AG04450 (cell line): ENCODE measurements at regions not wholly inside any gene's neighbourhood (a gene's known extent, or its start where the extent isn't known, plus 50 kb on each side); places are given as distances from the start of the nearest gene placed in this dataset.

Experiments
- CTCF ChIA-PET: fragments of 300-600, 350-600 bp; formaldehyde crosslinking; extraction: SDS; loops from one replicate; lab custom pipeline; 2022; ENCODE audit warnings: antibody characterized with exemption, inconsistent platforms; lab: Charles Lee
- POLR2A ChIA-PET: fragments of 350-600 bp; formaldehyde crosslinking; extraction: SDS; loops from one replicate; lab custom pipeline; 2021; ENCODE audit warnings: antibody characterized with exemption, inconsistent platforms; lab: Yijun Ruan, JAX
- DNase-seq: peaks from one replicate; pipeline ENCODE4 v3.0.0-alpha.2; 2011; ENCODE audit warnings: low read depth, low spot score
- H3K27ac ChIP-seq: one replicate; pipeline ENCODE4 v1.5.1; 2012; ENCODE audit warnings: low read depth, low read length, control low read depth
- H3K27me3 ChIP-seq: one replicate; pipeline ENCODE4 v1.6.0; 2012; ENCODE audit warnings: low read length; ENCODE audit not compliant: control insufficient read depth, insufficient read depth
- H3K4me3 ChIP-seq: 2 replicates; pipeline ENCODE4 v1.5.1; 2011; ENCODE audit warnings: mild to moderate bottlenecking, low read depth, low read length, control low read depth
- H3K9me3 ChIP-seq: 2 replicates; pipeline ENCODE4 v1.5.1; 2012; ENCODE audit warnings: low read length; ENCODE audit not compliant: control insufficient read depth, insufficient read depth
- TF ChIP-seq, protein P1 (sequence below): IDR thresholded peaks from 2 replicates; pipeline ENCODE4 v1.5.1; 2011; ENCODE audit warnings: low read depth, low read length, control low read depth, inconsistent platforms

DNA sequence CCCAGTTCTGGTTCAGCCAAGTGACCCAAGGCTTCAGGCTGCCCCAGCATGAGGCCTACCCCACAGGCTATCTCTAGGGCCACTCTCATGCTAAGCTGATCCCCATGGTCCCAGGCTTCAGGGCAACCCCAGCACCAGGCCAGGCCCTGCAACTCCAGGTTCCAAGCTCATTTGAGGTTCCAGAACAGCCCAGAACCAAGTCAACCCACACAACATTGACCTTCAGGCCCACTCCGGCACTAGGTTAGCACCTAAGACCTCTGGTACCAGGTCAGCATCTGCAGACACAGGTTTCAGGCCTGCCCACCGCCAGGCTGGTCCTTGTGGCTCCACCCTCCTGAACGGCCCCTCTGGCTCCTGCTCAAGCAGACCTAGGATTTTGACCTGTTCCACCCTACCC is 421.2 kb downstream of the CDH11 start:
- ChIA-PET POLR2A (no interaction called here), CTCF (no interaction called here)
- Histone ChIP-seq H3K27me3 (no peaks in the 10 kb centered on the region), H3K9me3 (no peaks in the 10 kb centered on the region), H3K4me3 (no peak overlapping the region), H3K27ac (no peak overlapping the region)
- TF ChIP-seq, protein P1, sequence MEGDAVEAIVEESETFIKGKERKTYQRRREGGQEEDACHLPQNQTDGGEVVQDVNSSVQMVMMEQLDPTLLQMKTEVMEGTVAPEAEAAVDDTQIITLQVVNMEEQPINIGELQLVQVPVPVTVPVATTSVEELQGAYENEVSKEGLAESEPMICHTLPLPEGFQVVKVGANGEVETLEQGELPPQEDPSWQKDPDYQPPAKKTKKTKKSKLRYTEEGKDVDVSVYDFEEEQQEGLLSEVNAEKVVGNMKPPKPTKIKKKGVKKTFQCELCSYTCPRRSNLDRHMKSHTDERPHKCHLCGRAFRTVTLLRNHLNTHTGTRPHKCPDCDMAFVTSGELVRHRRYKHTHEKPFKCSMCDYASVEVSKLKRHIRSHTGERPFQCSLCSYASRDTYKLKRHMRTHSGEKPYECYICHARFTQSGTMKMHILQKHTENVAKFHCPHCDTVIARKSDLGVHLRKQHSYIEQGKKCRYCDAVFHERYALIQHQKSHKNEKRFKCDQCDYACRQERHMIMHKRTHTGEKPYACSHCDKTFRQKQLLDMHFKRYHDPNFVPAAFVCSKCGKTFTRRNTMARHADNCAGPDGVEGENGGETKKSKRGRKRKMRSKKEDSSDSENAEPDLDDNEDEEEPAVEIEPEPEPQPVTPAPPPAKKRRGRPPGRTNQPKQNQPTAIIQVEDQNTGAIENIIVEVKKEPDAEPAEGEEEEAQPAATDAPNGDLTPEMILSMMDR: no peak
- DNase-seq: no peak

DNA sequence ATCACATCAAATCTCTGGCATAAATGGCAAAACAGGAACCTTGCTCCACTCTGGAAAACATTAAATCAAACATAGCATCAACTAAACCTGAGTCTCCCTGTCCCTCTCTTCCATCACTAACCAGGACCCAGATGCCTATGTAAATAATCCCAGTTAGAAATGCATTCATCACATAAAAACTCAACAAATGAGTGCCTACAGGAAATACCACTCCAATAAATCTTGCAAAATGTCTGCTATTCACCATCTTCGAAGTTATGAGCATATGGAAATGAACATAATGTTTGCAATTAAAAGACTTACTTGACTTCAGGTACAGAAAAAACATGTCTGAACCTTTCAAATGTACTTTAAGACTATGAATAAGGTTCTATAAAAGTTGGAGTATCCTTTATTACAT is 425.0 kb downstream of the CDH11 start:
- ChIA-PET POLR2A (no interaction called here), CTCF (interaction anchor here (0.6 kb wide), 1 partner anchor 1674 kb away, joined by 4 read pairs; no protein-coding TSS in a partner anchor)
- no peaks in the 10 kb centered on the region for H3K9me3 ChIP-seq

DNA sequence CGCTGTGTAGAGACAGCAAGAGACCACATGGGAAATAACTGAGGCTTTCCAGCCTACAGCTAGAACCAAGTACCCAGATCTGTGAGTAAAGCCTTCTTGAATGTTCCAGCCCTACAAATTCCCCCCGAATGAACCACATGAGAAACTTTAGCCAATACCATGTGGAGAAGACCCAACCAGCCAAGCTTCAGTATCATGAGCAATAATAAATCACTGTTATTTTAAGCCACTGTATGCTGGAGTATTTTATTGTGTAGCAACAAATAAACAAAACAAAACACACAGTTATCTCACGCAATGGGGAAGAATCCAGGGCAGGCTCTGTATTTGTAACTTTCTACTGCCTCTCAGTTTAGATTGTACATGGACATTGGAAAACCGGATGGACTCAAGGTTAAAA is 426.2 kb downstream of the CDH11 start:
- ChIA-PET CTCF (no interaction called here), POLR2A (no interaction called here)
- Histone ChIP-seq H3K4me3 (no peak overlapping the region), H3K27me3 (no peaks in the 10 kb centered on the region), H3K27ac (no peak overlapping the region), H3K9me3 (no peaks in the 10 kb centered on the region)
- DNase-seq: no peak
- TF ChIP-seq, protein P1: no peak

More for the DNA sequence above, 425.0 kb downstream of the CDH11 start:
- Histone ChIP-seq H3K27me3 (no peaks in the 10 kb centered on the region), H3K4me3 (no peak overlapping the region), H3K27ac (no peak overlapping the region)
- DNase-seq: no peak
- TF ChIP-seq, protein P1: no peak

DNA sequence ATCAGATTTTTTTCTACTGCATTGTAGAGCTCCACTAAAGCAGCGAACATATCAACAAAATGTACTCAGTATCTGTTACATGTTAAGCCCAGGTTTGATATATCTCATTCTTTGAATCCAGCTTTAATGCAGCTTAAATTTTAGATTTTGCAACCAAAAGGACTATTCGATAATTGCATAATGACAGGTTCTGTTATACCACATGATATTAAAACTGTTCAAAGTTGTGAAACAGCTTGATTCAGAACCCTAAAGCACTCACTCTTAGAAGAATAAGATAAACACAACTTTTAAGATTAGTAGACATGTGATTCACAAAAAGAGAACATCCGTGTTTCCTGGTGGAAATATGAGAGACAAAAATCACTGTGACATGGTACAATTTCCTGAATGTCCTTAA is 427.9 kb downstream of the CDH11 start:
- POLR2A ChIA-PET: no interaction called here
- no peak for DNase-seq
- TF ChIP-seq, protein P1: no peak
- H3K4me3 ChIP-seq: no peak overlapping the region
- no peaks in the 10 kb centered on the region for H3K27me3 ChIP-seq
- no peaks in the 10 kb centered on the region for H3K9me3 ChIP-seq
- no peak overlapping the region for H3K27ac ChIP-seq
- CTCF ChIA-PET: no interaction called here

DNA sequence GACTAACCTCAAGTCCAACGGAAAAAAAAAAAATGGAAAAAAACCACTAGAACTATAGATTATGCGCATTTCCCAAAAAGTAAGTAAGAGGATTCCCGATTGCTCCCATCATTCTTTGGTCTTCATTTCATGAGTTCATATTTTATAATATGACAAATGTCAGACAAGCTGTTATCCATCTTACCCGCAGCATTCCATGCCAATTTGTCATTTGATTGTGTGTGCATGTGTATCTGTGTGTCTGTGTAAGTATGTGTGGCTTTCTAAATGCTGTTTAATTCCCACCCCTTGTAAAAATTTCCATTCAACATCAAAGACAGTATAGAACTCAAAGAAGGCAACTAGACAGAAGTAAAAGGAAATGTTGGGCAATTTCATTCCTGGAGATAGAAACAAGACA is 434.1 kb downstream of the CDH11 start:
- TF ChIP-seq, protein P1: no peak
- Histone ChIP-seq H3K27me3 (no peaks in the 10 kb centered on the region), H3K27ac (no peak overlapping the region), H3K9me3 (no peaks in the 10 kb centered on the region), H3K4me3 (no peak overlapping the region)
- CTCF ChIA-PET: interaction anchor here (0.7 kb wide), 1 partner anchor 25 kb away, joined by 3 read pairs; no protein-coding TSS in a partner anchor
- DNase-seq: no peak
- POLR2A ChIA-PET: no interaction called here
